ENCODE measurements at regions not wholly inside any gene's neighbourhood (a gene's known extent, or its start where the extent isn't known, plus 50 kb on each side); places are given as distances from the start of the nearest gene placed in this dataset.

DNA sequence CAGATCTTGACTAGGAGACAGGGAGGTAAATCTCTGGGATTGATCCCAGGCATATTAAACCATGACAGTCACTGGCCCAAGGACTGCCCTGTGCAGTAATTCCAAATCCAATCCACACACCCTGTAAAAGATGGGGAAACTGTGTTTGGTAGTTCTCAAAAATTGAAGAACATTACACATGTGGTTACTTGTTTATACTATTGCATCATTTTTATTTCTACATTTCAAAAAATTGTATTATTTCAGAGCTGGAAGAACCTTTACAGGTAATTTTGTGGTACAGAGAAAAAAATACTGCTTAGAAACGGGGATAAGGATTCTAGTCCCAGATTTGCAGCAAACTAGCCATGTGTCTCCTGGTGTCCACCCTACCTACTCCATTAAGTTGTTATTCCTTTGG lies 400.5 kb downstream of the LRIG3 start:
- TF ChIP-seq POLR2AphosphoS5 (IDR thresholded peaks at IDR 0.05; ENCODE audit: low read depth, low read length) (no peak), POLR2A (IDR thresholded peaks at IDR 0.05; ENCODE audit: low read depth, low read length) (no peak)
